Thoracic aorta (tissue), 2 donors: ENCODE measurements at regions not wholly inside any gene's neighbourhood (a gene's known extent, or its start where the extent isn't known, plus 50 kb on each side); places are given as distances from the start of the nearest gene placed in this dataset.

Experiments
- ATAC-seq: fragments of 150-250 bp; one replicate; pipeline ENCODE4 v1.8.0; 2017; ENCODE audit warnings: low read depth; ENCODE audit not compliant: insufficient number of reproducible peaks, low FRiP score
- DNase-seq: peaks from one replicate; pipeline ENCODE4 v3.0.0-alpha.2; 2020; ENCODE audit warnings: low spot score
- H3K27ac ChIP-seq, 2 donors: fragments of 200-600 bp; sonication (generic); 1 replicate in 1 of 2; 2 replicates in 1 of 2; pipeline ENCODE4 v1.5.1; 2016; ENCODE audit warnings: mild to moderate bottlenecking in 2 of 2, moderate library complexity in 2 of 2
- H3K27me3 ChIP-seq: fragments of 200-600 bp; sonication (generic); replicated peaks from 2 replicates; pipeline ENCODE4 v1.6.0; 2016; ENCODE audit warnings: mild to moderate bottlenecking; ENCODE audit not compliant: insufficient read depth
- H3K36me3 ChIP-seq: fragments of 200-600 bp; sonication (generic); one replicate; pipeline ENCODE4 v1.5.1; 2016
- H3K4me1 ChIP-seq, 2 donors: fragments of 200-600 bp; sonication (generic); 1 replicate in 1 of 2; 2 replicates in 1 of 2; pipeline versions ENCODE4 v1.5.1 to v1.6.0; 2016; ENCODE audit warnings: low read depth in 2 of 2, mild to moderate bottlenecking in 1 of 2; ENCODE audit not compliant: control insufficient read depth in 1 of 2
- H3K4me3 ChIP-seq: fragments of 200-600 bp; sonication (generic); 2 replicates; pipeline ENCODE4 v1.5.1; 2016; ENCODE audit warnings: mild to moderate bottlenecking
- H3K9me3 ChIP-seq: fragments of 200-600 bp; sonication (generic); 2 replicates; pipeline ENCODE4 v1.5.1; 2016
- TF ChIP-seq, protein P1 (sequence below): fragments of 200-600 bp; sonication (generic); IDR thresholded peaks from one replicate; pipeline ENCODE4 v1.5.1; 2019; ENCODE audit warnings: antibody characterized with exemption

DNA sequence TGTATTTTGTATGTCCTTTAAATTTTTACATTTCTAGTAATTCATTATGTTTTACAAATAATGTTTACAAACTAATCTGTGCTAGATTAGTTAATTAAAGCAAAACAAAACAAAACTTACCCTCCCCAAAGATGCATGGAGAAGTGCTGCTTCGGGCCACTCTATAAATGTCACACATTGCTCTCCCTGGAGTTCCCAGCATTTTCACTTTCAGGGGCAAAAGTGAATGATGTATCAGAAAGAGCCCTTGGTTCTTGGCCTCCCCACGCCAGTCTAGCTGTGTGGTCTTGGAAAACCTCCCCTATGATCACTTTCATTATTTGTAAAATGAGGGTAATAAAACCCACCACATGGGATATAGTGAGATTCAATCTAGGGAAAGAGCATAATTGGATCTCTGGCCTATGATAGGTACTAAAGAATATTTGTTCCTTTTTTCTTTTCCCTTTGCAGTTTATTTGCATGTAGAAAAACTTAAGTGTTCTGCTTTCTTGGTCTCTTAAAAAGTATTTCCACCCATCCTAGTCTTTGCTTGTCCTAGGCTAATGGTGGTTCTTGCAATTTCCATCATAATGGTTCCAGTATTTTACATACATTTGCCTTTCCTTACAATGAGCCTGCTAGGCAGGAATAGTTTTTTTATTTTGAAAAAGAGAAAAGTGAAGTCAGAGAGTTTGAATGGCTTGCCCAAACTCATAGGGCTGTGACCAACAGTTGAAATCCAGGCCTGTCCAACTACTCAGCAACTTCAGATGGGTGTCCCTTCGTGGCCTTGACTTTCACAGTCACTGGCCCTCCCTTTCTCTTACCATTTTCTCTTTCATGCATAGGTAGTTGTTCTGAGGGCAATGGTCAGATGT, 184.5 kb upstream of the KLF4 start:
- no peaks in the 10 kb centered on the region for H3K27me3 ChIP-seq
- no peaks in the 10 kb centered on the region for H3K4me1 ChIP-seq
- TF ChIP-seq, protein P1, sequence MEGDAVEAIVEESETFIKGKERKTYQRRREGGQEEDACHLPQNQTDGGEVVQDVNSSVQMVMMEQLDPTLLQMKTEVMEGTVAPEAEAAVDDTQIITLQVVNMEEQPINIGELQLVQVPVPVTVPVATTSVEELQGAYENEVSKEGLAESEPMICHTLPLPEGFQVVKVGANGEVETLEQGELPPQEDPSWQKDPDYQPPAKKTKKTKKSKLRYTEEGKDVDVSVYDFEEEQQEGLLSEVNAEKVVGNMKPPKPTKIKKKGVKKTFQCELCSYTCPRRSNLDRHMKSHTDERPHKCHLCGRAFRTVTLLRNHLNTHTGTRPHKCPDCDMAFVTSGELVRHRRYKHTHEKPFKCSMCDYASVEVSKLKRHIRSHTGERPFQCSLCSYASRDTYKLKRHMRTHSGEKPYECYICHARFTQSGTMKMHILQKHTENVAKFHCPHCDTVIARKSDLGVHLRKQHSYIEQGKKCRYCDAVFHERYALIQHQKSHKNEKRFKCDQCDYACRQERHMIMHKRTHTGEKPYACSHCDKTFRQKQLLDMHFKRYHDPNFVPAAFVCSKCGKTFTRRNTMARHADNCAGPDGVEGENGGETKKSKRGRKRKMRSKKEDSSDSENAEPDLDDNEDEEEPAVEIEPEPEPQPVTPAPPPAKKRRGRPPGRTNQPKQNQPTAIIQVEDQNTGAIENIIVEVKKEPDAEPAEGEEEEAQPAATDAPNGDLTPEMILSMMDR: no peak
- H3K9me3 ChIP-seq: no peaks in the 10 kb centered on the region
- no peaks in the 10 kb centered on the region for H3K36me3 ChIP-seq
- no peak overlapping the region for H3K27ac ChIP-seq
- H3K4me3 ChIP-seq: no peak overlapping the region
- ATAC-seq: no peak
- no peak for DNase-seq

DNA sequence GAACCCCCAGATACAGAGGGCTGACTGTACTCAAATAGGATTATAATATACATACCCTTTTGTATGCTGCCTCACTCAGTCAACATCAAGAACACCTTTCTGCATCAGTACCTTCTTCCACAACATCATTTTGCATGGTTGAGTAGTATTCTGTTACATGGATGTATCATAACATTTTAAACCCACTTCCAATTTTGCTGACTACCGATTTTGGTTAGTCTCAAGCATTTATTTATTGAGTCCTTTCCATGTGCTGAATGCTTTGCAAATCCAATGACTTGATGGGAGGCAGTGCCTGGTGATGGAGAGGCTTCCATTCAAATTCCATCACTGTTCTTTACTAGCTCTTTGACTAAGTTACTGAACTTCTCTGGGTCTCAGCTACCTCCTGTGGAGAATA, 182.0 kb upstream of the KLF4 start:
- H3K9me3 ChIP-seq: no peaks in the 10 kb centered on the region
- TF ChIP-seq, protein P1: no peak
- H3K27ac ChIP-seq: no peak overlapping the region
- ATAC-seq: no peak
- H3K4me1 ChIP-seq: peaks cover 0 to 15% of the 10 kb centered on the region in 2 donors
- no peak for DNase-seq
- no peaks in the 10 kb centered on the region for H3K27me3 ChIP-seq
- H3K36me3 ChIP-seq: no peaks in the 10 kb centered on the region
- no peak overlapping the region for H3K4me3 ChIP-seq

DNA sequence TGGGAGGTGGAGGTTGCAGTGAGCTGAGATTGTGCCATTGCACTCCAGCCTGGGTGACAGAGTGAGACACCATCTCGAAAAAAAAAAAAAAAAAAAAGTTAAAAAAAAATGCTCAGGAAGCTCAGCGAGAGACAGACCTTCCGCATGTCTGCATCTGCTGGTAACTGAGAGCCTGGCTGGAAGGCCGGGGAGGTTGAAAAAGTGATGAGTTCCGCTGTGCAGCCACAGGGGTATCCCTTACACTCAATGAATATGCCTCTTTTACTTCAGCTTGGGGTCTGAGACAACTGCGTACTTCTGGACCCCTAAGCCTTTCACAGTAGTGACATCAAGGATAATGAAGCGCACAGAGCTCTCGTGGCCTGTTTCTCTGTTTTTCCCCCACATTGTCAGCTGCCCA, 179.9 kb upstream of the KLF4 start:
- no peak overlapping the region for H3K27ac ChIP-seq
- TF ChIP-seq, protein P1: no peak
- ATAC-seq: no peak

DNA sequence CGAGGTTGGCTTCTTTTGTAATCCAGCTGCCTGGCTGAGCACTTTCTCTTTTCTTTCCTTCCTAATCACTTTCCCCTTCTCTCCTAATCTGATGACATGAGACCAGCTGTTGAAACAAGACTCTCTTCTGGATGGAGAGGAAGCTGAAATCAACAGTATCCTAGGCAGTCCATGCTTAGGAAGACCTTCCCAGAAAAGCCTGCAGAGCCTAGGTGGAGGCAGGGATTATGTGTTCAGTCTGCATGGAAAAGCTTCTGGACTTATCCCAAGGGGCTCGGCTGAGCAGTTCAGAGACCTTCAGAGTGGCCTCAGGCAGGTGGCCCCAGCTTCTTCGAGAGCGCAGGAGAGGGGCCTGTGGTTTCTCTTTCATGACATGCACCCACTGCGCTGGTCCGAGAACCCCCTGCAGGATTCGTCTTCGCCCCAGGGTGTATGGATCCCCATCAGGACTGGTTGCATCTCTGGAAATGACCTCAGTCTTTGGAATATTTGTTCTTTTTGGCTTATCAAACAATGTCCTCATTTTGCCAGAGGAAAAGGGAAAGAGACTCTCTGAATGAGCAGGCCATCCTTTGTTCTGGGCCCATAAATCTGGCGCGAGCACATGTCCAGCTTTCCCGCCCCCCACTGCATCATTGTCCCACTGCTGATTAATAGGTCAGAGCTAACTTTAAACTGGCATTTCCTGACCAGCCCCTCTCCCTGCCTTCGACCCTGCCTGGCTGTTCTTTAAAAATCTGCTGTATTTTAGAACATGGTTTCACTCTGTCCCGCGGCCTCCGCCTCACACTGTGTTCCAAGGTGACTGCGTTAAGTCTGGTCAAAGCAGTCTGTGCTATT, 177.9 kb upstream of the KLF4 start:
- Histone ChIP-seq H3K27ac (peak overlapping the region; percentile 13 to 72), H3K4me1 (peaks cover 0 to 15% of the 10 kb centered on the region in 2 donors), H3K27me3 (no peaks in the 10 kb centered on the region), H3K4me3 (peak overlapping the region; percentile 1), H3K36me3 (no peaks in the 10 kb centered on the region), H3K9me3 (no peaks in the 10 kb centered on the region)
- DNase-seq (no peak), ATAC-seq (no peak)
- TF ChIP-seq, protein P1: no peak

More for the DNA sequence above, 179.9 kb upstream of the KLF4 start:
- Histone ChIP-seq H3K36me3 (no peaks in the 10 kb centered on the region), H3K4me3 (no peak overlapping the region), H3K4me1 (peaks cover 0 to 15% of the 10 kb centered on the region in 2 donors), H3K9me3 (no peaks in the 10 kb centered on the region), H3K27me3 (no peaks in the 10 kb centered on the region)
- DNase-seq: no peak

DNA sequence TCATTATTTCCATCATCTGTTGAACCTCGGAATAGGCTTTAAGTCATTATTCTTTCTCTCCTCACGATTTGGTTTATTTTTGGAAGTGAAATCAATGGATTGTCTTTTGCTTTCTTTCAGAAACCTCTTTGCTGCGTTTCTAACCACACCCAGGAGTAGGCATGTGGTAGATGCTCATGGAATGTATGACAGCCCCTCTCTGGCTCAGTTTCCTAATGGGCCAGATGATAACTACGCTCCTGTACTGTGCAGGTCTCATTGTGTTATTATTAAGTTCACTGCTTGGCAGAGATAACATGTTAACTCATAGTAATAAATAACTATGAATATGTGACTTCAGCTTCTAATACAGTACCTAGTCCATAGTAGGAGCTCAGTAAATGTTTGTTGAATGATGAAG, 175.5 kb upstream of the KLF4 start:
- H3K9me3 ChIP-seq: no peaks in the 10 kb centered on the region
- no peak overlapping the region for H3K27ac ChIP-seq
- TF ChIP-seq, protein P1: no peak
- no peak for DNase-seq
- no peaks in the 10 kb centered on the region for H3K27me3 ChIP-seq
- no peak overlapping the region for H3K4me3 ChIP-seq
- no peak for ATAC-seq
- H3K36me3 ChIP-seq: no peaks in the 10 kb centered on the region
- H3K4me1 ChIP-seq: peaks cover 0 to 15% of the 10 kb centered on the region in 2 donors
